AG09319 (cell line): ENCODE measurements at regions not wholly inside any gene's neighbourhood (a gene's known extent, or its start where the extent isn't known, plus 50 kb on each side); places are given as distances from the start of the nearest gene placed in this dataset.

Source experiments
- DNase-seq: peaks from one replicate; pipeline ENCODE4 v3.0.0-alpha.2; 2010; ENCODE audit warnings: low read depth; ENCODE audit errors: extremely low read depth
- TF ChIP-seq, protein P1 (sequence below): IDR thresholded peaks from 2 replicates; pipeline ENCODE4 v1.5.1; 2011; ENCODE audit warnings: low read depth, mild to moderate bottlenecking, inconsistent platforms, low read length, moderate library complexity

DNA sequence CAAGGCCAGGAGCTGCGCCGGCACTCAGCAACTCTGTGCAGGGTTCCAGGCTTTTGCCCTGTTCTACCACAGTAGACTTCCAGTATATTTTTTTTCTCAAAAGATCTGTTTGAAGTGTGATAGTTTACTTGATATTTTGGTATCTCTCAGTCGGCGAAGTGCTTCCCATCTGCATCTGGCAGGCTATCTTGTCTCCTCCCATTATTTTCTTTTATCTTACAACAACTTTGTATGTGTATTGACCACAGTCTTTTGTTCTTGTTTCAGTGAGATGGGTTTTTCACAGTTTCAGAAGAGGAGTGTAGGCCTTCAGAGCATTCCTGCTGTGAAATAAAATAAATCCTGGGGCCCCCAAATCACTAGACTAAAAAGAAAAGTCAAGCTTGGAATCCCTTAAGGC lies 292.9 kb downstream of the PTGER3 start:
- TF ChIP-seq, protein P1, sequence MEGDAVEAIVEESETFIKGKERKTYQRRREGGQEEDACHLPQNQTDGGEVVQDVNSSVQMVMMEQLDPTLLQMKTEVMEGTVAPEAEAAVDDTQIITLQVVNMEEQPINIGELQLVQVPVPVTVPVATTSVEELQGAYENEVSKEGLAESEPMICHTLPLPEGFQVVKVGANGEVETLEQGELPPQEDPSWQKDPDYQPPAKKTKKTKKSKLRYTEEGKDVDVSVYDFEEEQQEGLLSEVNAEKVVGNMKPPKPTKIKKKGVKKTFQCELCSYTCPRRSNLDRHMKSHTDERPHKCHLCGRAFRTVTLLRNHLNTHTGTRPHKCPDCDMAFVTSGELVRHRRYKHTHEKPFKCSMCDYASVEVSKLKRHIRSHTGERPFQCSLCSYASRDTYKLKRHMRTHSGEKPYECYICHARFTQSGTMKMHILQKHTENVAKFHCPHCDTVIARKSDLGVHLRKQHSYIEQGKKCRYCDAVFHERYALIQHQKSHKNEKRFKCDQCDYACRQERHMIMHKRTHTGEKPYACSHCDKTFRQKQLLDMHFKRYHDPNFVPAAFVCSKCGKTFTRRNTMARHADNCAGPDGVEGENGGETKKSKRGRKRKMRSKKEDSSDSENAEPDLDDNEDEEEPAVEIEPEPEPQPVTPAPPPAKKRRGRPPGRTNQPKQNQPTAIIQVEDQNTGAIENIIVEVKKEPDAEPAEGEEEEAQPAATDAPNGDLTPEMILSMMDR, result no peak
- DNase-seq, result no peak

DNA sequence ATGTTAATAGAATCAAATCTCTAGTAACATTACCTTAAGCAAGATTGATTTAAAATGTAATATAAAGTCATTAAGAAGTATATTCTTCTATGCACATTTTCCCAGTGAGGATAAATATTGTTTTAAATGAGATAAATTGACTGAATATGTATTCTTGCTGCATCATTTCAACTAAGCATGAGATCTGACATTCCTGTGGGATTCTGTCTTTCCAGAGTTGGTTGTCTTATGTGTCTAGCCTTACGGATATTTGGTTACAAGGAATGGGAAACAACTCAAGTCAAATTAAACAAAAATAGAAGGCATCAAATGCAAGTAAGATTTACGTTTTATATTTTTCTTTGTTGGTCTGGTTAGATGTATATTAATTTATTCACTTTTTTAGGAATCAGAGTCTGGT lies 287.5 kb downstream of the PTGER3 start:
- no peak for DNase-seq
- TF ChIP-seq, protein P1, result no peak

DNA sequence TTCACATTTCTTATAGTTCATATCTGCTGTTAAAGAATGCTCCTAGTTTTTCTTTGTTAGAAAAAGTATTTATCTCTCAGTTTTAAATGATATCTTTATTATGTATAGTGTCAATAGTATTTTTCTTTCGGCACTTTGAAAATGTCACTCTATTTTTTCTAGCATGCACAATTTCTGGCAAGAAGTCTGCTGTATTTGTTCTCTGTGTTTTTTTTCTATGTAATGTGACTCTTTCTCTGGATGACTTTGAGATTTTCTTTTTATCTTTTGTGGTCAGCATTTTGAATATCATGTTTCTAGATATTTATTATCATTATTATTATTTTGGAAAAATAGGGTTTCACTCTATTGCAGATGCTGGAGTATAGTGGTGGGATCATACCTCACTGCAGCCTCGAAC lies 285.2 kb downstream of the PTGER3 start:
- no peak for DNase-seq
- TF ChIP-seq, protein P1, result no peak

DNA sequence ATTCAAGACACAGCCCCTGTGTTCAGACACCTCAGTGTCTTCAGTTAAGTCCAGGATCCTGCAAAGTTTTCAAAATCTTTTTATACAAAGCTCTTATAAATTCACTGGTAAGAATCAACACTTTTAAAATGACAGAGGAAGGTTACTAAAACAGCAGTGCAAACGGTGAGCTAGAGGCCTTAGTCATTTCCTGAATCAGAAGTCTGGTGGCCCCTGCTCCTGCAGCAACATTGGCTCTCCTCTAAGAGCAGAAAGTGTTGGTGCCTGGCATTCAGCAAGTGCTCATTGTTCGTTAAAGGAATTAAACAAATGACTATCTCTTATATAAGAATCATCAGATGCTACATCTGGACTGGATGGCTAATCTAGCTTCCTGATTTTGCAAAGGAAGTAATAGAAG lies 282.9 kb downstream of the PTGER3 start:
- DNase-seq, result no peak

DNA sequence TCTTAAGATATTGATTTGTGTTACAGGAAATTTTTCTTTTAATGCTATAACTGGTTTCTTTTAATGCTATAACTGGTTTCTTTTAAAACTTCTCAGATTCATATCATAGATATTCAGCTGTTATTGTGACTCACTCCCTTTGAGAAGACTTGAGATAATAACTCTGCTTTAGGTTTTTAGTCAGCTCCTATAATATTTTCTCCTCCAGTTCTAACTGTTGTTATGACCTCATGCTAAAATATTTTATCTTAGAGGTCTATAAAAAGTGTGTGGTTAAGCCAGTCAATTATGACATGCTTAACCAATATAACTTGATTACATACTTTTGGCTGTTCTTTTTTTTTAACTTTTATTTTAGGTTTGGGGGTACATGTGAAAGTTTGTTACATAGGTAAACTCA lies 280.2 kb downstream of the PTGER3 start:
- DNase-seq, result no peak
- TF ChIP-seq, protein P1, result no peak

More for the DNA sequence above, 282.9 kb downstream of the PTGER3 start:
- TF ChIP-seq, protein P1, result no peak

DNA sequence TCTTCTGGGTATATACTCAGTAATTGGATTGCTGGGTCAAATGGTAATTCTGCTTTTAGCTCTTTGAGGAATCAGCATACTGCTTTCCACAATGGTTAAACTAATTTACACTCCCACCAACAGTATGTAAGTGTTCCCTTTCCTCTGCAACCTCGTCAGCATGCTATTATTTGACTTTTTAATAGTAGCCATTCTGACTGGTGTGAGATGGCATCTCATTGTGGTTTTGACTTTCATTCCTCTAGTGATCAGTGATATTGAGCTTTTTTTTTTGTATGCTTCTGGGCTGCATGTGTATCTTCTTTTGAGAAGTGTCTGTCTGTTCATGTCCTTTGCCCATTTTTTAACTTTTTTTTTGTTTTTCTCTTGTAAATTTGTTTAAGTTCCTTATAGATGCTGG lies 279.4 kb downstream of the PTGER3 start:
- no peak for DNase-seq
- TF ChIP-seq, protein P1, result no peak

DNA sequence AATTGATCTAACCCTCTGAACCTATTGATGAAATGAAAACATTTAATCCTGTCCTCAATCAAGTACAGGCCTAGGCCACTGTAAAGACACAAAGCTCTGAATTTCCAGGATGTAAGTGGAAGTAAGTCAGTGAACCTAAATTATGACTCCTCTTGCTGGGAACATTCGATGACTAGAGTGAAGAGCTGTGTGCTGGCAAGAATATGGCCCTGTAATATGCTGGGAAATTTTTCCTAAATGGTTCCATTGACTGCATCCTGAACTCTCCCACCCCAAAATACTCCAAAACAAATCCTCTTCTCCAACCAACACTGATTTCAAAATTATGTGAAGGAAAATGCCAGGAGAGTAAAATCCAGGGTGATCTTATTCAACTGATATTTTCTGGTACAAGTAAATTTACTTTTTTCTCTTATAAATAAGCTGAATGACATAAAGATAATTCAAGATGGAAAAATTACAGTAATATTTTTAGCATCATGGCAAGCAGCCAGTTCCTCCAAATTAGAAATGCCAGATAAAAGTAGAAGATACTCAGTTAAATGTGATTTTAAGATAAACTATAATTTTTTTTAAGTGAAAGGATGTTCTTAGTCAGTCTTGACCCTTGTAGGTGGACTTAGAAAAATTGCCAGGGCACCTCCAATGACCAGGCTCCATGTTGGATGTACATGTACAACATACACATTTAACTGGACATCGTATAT lies 269.4 kb downstream of the PTGER3 start:
- TF ChIP-seq, protein P1, result no peak
- no peak for DNase-seq
